ENCODE measurements at regions not wholly inside any gene's neighbourhood (a gene's known extent, or its start where the extent isn't known, plus 50 kb on each side); places are given as distances from the start of the nearest gene placed in this dataset.

- no peak for TF ChIP-seq CTCF (IDR thresholded peaks at IDR 0.05; ENCODE audit: unreplicated experiment)
- intact Hi-C loops (cut with micrococcal nuclease; ENCODE audit: unreplicated experiment) = no loop called here
- H3K27ac Mint-ChIP-seq (ENCODE audit: unreplicated experiment) = no peak overlapping the region
- no peaks in the 10 kb centered on the region for H3K36me3 Mint-ChIP-seq (ENCODE audit: insufficient read depth, unreplicated experiment)
- no peak for DNase-seq
- H3K9me3 Mint-ChIP-seq (ENCODE audit: low read depth, unreplicated experiment) = no peaks in the 10 kb centered on the region
- no peaks in the 10 kb centered on the region for H3K4me1 Mint-ChIP-seq (ENCODE audit: low read depth, unreplicated experiment)
- H3K27me3 Mint-ChIP-seq (ENCODE audit: unreplicated experiment) = no peaks in the 10 kb centered on the region
- BruUV-seq (replicated peaks) = no TSS peak
- CTCF ChIA-PET = no interaction called here
- no peak overlapping the region for H3K4me3 Mint-ChIP-seq (ENCODE audit: low read depth, unreplicated experiment)
These were observed 217.1 kb upstream of the KCNMB2 start for GRCh38 chr3:178318941-178319816.

- no peaks in the 10 kb centered on the region for H3K27me3 Mint-ChIP-seq (ENCODE audit: unreplicated experiment)
- BruUV-seq (replicated peaks) = no TSS peak
- CTCF ChIA-PET = no interaction called here
- no peaks in the 10 kb centered on the region for H3K4me1 Mint-ChIP-seq (ENCODE audit: low read depth, unreplicated experiment)
- TF ChIP-seq CTCF (IDR thresholded peaks at IDR 0.05; ENCODE audit: unreplicated experiment) = no peak
- no peaks in the 10 kb centered on the region for H3K9me3 Mint-ChIP-seq (ENCODE audit: low read depth, unreplicated experiment)
- no peak overlapping the region for H3K4me3 Mint-ChIP-seq (ENCODE audit: low read depth, unreplicated experiment)
- intact Hi-C loops (cut with micrococcal nuclease; ENCODE audit: unreplicated experiment) = loop anchor here (5.0 to 10.0 kb wide), 4 partner anchors 238 to 1126 kb away; partner anchors contain the start of gene TBL1XR1
- H3K36me3 Mint-ChIP-seq (ENCODE audit: insufficient read depth, unreplicated experiment) = no peaks in the 10 kb centered on the region
- no peak overlapping the region for H3K27ac Mint-ChIP-seq (ENCODE audit: unreplicated experiment)
- no peak for DNase-seq
These were observed 215.5 kb upstream of the KCNMB2 start for GRCh38 chr3:178320456-178321351.

- Mint-ChIP-seq H3K9me3 (ENCODE audit: low read depth, unreplicated experiment) (no peaks in the 10 kb centered on the region), H3K36me3 (ENCODE audit: insufficient read depth, unreplicated experiment) (no peaks in the 10 kb centered on the region), H3K27ac (ENCODE audit: unreplicated experiment) (no peak overlapping the region), H3K27me3 (ENCODE audit: unreplicated experiment) (no peaks in the 10 kb centered on the region), H3K4me3 (ENCODE audit: low read depth, unreplicated experiment) (no peak overlapping the region), H3K4me1 (ENCODE audit: low read depth, unreplicated experiment) (no peaks in the 10 kb centered on the region)
- no peak for DNase-seq
- intact Hi-C loops (cut with micrococcal nuclease; ENCODE audit: unreplicated experiment) = loop anchor here (2.0 to 10.0 kb wide), 5 partner anchors 242 to 1274 kb away; partner anchors contain the start of gene TBL1XR1
- no peak for TF ChIP-seq CTCF (IDR thresholded peaks at IDR 0.05; ENCODE audit: unreplicated experiment)
- CTCF ChIA-PET = no interaction called here
- no TSS peak for BruUV-seq (replicated peaks)
These were observed 211.9 kb upstream of the KCNMB2 start for GRCh38 chr3:178324356-178324755.

- no peaks in the 10 kb centered on the region for H3K27me3 Mint-ChIP-seq (ENCODE audit: unreplicated experiment)
- H3K4me1 Mint-ChIP-seq (ENCODE audit: low read depth, unreplicated experiment) = no peaks in the 10 kb centered on the region
- intact Hi-C loops (cut with micrococcal nuclease; ENCODE audit: unreplicated experiment) = loop anchor here (1.0 to 10.0 kb wide), 6 partner anchors 511 to 1453 kb away; partner anchors contain the start of gene TBL1XR1
- no peaks in the 10 kb centered on the region for H3K9me3 Mint-ChIP-seq (ENCODE audit: low read depth, unreplicated experiment)
- no peaks in the 10 kb centered on the region for H3K36me3 Mint-ChIP-seq (ENCODE audit: insufficient read depth, unreplicated experiment)
- CTCF ChIA-PET = interaction anchor here (0.5 to 0.6 kb wide), 2 partner anchors 957 to 965 kb away, joined by 4 to 15 read pairs; no protein-coding TSS in a partner anchor
- H3K27ac Mint-ChIP-seq (ENCODE audit: unreplicated experiment) = no peak overlapping the region
- no peak for TF ChIP-seq CTCF (IDR thresholded peaks at IDR 0.05; ENCODE audit: unreplicated experiment)
- no peak overlapping the region for H3K4me3 Mint-ChIP-seq (ENCODE audit: low read depth, unreplicated experiment)
- BruUV-seq (replicated peaks) = no TSS peak
- DNase-seq = no peak
These were observed 210.9 kb upstream of the KCNMB2 start for GRCh38 chr3:178325330-178325729.

All from Calu3 (cell line).